NCI-H2107 treated with DMSO at 0.1 percent for 48 hours (cell line): ENCODE measurements at regions not wholly inside any gene's neighbourhood (a gene's known extent, or its start where the extent isn't known, plus 50 kb on each side); places are given as distances from the start of the nearest gene placed in this dataset.

Experiments used
- DNase-seq: peaks from one replicate; lab custom pipeline; 2025; ENCODE audit not compliant: unreplicated experiment; lab: John Stamatoyannopoulos, UW

- no peak for DNase-seq
Measured at GRCh38 chr2:62283147-62283546, 87.2 kb downstream of the B3GNT2 start.

- DNase-seq, result no peak
Measured at GRCh38 chr2:62281663-62282062, 85.7 kb downstream of the B3GNT2 start.

GRCh38 chr2:62277688-62278087 lies 81.8 kb downstream of the B3GNT2 start:
- no peak for DNase-seq
